Colonic mucosa (tissue), 4 donors: ENCODE measurements at regions not wholly inside any gene's neighbourhood (a gene's known extent, or its start where the extent isn't known, plus 50 kb on each side); places are given as distances from the start of the nearest gene placed in this dataset.

Experiments
- DNase-seq: peaks from one replicate; pipeline ENCODE4 v3.0.0-alpha.2; 2020
- H3K27ac ChIP-seq: fragments of 200-600 bp; one replicate; pipeline ENCODE4 v1.8.0; 2021
- H3K27me3 ChIP-seq: fragments of 200-600 bp; one replicate; pipeline ENCODE4 v1.8.0; 2021
- H3K36me3 ChIP-seq: fragments of 200-600 bp; one replicate; pipeline ENCODE4 v1.8.0; 2021
- H3K4me1 ChIP-seq: fragments of 200-600 bp; one replicate; pipeline ENCODE4 v1.8.0; 2021; ENCODE audit warnings: mild to moderate bottlenecking
- H3K4me3 ChIP-seq: fragments of 200-600 bp; one replicate; pipeline ENCODE4 v1.8.0; 2021
- H3K9ac ChIP-seq, 2 donors: one replicate each; pipeline ENCODE4 v1.7.0; 2013; ENCODE audit warnings: control low read depth in 2 of 2, low read depth in 2 of 2, low read length in 2 of 2
- H3K9me3 ChIP-seq: fragments of 200-600 bp; one replicate; pipeline ENCODE4 v1.8.0; 2021
- intact Hi-C: fragments of 100-400 bp; cut with DNase I; formaldehyde crosslinking; loops from one replicate; pipeline ENCODE4 v1.14.1; 2022
- TF ChIP-seq, protein P1 (sequence below): fragments of 200-600 bp; IDR thresholded peaks from one replicate; pipeline ENCODE4 v1.8.0; 2022; ENCODE audit warnings: antibody characterized with exemption, mild to moderate bottlenecking
- donor health status: healthy.
- donor health status: DM: no; HTN: no; CAD: no.
- donor health status: DM: no; HTN: no; CAD: no.

DNA sequence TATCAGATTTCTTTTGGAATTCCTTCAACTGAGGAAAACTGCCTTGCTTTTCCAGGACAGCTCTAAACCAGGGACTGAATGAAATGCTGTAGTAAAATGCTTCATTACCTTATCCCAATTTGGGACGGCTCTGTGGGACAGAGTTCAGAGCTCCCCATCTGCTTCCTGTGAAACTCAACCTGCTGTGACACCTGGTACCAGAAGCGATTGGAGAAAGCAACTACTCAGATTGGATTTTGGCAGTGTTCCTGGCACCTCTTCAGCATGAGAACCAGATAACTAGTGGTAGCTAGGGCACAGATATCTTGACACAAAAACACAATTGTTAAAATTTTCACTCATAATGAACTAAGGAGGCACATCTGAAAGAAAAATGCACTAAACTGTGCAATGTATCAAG is 539.1 kb downstream of the SI start:
- Histone ChIP-seq H3K4me3 (no peak overlapping the region), H3K9me3 (no peaks in the 10 kb centered on the region), H3K36me3 (no peaks in the 10 kb centered on the region), H3K9ac (no peak overlapping the region), H3K27me3 (no peaks in the 10 kb centered on the region), H3K27ac (no peak overlapping the region), H3K4me1 (no peaks in the 10 kb centered on the region)
- no peak for DNase-seq
- TF ChIP-seq, protein P1, sequence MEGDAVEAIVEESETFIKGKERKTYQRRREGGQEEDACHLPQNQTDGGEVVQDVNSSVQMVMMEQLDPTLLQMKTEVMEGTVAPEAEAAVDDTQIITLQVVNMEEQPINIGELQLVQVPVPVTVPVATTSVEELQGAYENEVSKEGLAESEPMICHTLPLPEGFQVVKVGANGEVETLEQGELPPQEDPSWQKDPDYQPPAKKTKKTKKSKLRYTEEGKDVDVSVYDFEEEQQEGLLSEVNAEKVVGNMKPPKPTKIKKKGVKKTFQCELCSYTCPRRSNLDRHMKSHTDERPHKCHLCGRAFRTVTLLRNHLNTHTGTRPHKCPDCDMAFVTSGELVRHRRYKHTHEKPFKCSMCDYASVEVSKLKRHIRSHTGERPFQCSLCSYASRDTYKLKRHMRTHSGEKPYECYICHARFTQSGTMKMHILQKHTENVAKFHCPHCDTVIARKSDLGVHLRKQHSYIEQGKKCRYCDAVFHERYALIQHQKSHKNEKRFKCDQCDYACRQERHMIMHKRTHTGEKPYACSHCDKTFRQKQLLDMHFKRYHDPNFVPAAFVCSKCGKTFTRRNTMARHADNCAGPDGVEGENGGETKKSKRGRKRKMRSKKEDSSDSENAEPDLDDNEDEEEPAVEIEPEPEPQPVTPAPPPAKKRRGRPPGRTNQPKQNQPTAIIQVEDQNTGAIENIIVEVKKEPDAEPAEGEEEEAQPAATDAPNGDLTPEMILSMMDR = no peak
- intact Hi-C loops = no loop called here

GRCh38 chr3:164537485-164537884 is 540.8 kb downstream of the SI start:
- Histone ChIP-seq H3K27ac (no peak overlapping the region), H3K4me1 (no peaks in the 10 kb centered on the region), H3K36me3 (no peaks in the 10 kb centered on the region), H3K4me3 (no peak overlapping the region), H3K9me3 (no peaks in the 10 kb centered on the region), H3K9ac (no peak overlapping the region), H3K27me3 (no peaks in the 10 kb centered on the region)
- intact Hi-C loops = no loop called here
- no peak for DNase-seq
- TF ChIP-seq, protein P1 = no peak

GRCh38 chr3:164533275-164533674 is 545.0 kb downstream of the SI start:
- no peaks in the 10 kb centered on the region for H3K9me3 ChIP-seq
- H3K27me3 ChIP-seq = no peaks in the 10 kb centered on the region
- DNase-seq = no peak
- no peak overlapping the region for H3K9ac ChIP-seq
- intact Hi-C loops = no loop called here
- TF ChIP-seq, protein P1 = no peak
- no peak overlapping the region for H3K27ac ChIP-seq
- H3K36me3 ChIP-seq = no peaks in the 10 kb centered on the region
- H3K4me3 ChIP-seq = no peak overlapping the region
- H3K4me1 ChIP-seq = no peaks in the 10 kb centered on the region

GRCh38 chr3:164526250-164526649 is 552.0 kb downstream of the SI start:
- no peak overlapping the region for H3K9ac ChIP-seq
- intact Hi-C loops = no loop called here
- H3K9me3 ChIP-seq = no peaks in the 10 kb centered on the region
- TF ChIP-seq, protein P1 = no peak
- no peak overlapping the region for H3K4me3 ChIP-seq
- H3K27me3 ChIP-seq = no peaks in the 10 kb centered on the region
- DNase-seq = no peak
- no peaks in the 10 kb centered on the region for H3K36me3 ChIP-seq
- H3K27ac ChIP-seq = no peak overlapping the region
- no peaks in the 10 kb centered on the region for H3K4me1 ChIP-seq

DNA sequence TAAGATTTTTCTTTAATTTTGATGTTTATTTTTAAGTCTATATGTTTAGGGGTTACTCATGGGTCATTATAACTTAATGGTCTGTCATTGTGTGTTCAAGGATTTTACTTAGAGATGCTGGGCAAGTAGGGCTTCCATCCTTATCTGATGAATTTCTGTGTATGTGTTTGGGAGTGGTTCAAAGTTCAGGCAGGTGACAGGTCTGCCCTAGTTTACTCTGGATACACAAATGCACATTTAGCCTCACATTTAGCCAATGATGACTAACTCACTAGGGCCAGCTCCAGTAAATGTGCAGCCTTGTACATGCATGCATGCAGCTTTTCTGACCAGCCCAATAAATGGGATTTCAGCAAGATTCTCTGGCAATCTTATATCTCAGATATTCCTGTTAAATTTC is 554.1 kb downstream of the SI start:
- Histone ChIP-seq H3K9me3 (no peaks in the 10 kb centered on the region), H3K36me3 (no peaks in the 10 kb centered on the region), H3K4me1 (no peaks in the 10 kb centered on the region), H3K27me3 (no peaks in the 10 kb centered on the region), H3K9ac (no peak overlapping the region), H3K4me3 (no peak overlapping the region), H3K27ac (no peak overlapping the region)
- intact Hi-C loops = no loop called here
- DNase-seq = no peak
- TF ChIP-seq, protein P1 = no peak
